SJCRH30 (cell line): ENCODE measurements at regions not wholly inside any gene's neighbourhood (a gene's known extent, or its start where the extent isn't known, plus 50 kb on each side); places are given as distances from the start of the nearest gene placed in this dataset.

Experiments
- DNase-seq, 2 experiments: peaks; one replicate each; pipeline ENCODE4 v3.0.0-alpha.2; 2015 to 2020
- H3K27ac ChIP-seq: fragments of 250-450 bp; sonication (Bioruptor Pico); 2 replicates; pipeline ENCODE4 v1.5.1; 2020; ENCODE audit warnings: mild to moderate bottlenecking, moderate library complexity
- H3K27me3 ChIP-seq: fragments of 250-450 bp; sonication (Bioruptor Pico); 2 replicates; pipeline ENCODE4 v1.5.1; 2020; ENCODE audit warnings: mild to moderate bottlenecking, moderate library complexity
- H3K36me3 ChIP-seq: fragments of 250-450 bp; sonication (Bioruptor Pico); 2 replicates; pipeline ENCODE4 v1.5.1; 2020; ENCODE audit warnings: mild to moderate bottlenecking, moderate library complexity
- H3K4me1 ChIP-seq: fragments of 250-450 bp; sonication (Bioruptor Pico); 2 replicates; pipeline ENCODE4 v1.5.1; 2020; ENCODE audit warnings: mild to moderate bottlenecking, moderate library complexity
- H3K4me3 ChIP-seq: fragments of 250-450 bp; sonication (Bioruptor Pico); 2 replicates; pipeline ENCODE4 v1.5.1; 2020; ENCODE audit warnings: mild to moderate bottlenecking, moderate library complexity
- H3K9me3 ChIP-seq: fragments of 250-450 bp; sonication (Bioruptor Pico); replicated peaks from 2 replicates; pipeline ENCODE4 v1.5.1; 2020; ENCODE audit warnings: mild to moderate bottlenecking, moderate library complexity

DNA sequence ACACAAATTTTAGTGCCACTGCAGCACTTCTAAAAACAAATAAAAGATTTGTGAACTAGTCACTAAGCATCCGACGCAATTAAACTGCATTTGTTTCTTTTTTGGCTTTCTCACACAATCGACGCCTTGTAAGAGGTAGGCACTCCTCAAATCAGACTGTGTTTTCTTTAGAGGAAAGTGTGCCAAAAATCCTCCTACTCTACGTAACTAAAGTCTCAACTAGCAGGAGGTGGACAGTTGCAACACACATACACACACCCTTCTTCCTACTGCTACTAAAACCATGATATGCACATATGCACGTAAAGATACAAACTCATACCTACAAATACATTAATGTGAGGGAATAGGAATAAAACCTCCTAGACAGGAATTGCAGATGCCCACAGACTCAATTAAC lies 844.7 kb upstream of the SOX9 start:
- H3K27ac ChIP-seq: no peak overlapping the region
- no peak for DNase-seq

DNA sequence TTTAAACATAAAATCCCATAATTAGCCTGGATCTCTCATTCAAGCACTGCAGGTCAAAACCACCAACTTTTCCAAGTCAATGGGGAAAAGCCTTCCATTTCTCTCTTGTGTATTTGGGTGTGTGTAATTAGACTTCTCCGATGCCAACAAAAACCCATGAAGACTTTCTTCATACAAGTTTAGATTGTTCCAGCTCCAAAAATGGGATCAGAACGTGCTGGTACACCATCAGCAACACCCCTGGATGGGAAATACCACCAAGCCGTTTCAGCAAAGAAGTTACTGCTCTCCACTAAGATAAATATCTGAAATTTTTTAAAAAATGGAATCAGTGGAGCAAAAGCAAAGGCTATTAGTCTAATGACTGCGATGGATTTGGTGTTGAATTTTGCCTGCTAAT lies 837.3 kb upstream of the SOX9 start:
- no peaks in the 10 kb centered on the region for H3K27me3 ChIP-seq
- no peaks in the 10 kb centered on the region for H3K36me3 ChIP-seq
- no peaks in the 10 kb centered on the region for H3K9me3 ChIP-seq
- no peak overlapping the region for H3K4me3 ChIP-seq
- no peak overlapping the region for H3K27ac ChIP-seq
- DNase-seq: no peak
- H3K4me1 ChIP-seq: no peaks in the 10 kb centered on the region

More for the DNA sequence above, 844.7 kb upstream of the SOX9 start:
- Histone ChIP-seq H3K4me3 (no peak overlapping the region), H3K4me1 (no peaks in the 10 kb centered on the region), H3K9me3 (no peaks in the 10 kb centered on the region), H3K27me3 (no peaks in the 10 kb centered on the region; the same call in 1 of the 2 replicates), H3K36me3 (no peaks in the 10 kb centered on the region)

DNA sequence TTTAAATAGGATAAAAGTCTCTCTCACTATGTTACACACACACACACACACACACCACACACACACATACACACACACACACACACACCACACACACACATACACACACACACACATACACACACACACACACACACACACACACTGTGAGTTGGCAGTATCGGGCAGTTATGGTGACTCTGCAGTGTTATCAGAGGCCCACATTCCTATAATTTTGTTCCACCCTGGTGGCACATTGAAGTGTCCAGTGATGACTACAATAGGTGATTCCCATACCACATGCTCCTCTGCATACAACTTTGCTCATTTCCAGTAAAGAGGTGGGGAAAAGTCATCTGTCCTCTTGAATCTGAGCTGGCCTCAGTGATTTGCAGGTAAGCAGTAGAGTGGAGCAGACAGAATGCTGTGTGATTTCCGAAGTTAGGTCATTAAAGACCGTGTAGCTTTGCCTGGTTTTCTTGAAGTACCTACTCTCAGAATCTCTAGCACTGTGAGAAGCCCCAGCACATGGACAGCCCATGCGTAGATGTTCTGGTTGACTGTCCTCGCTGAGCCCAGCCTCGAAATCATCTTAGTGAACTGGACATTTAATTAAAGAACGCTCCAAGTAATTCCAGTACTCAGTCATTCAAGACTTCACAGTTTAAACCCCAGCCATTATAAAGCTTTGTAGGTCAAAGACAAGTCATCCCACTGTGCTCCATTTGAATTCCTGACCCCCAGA lies 836.6 kb upstream of the SOX9 start:
- Histone ChIP-seq H3K27me3 (no peaks in the 10 kb centered on the region), H3K4me3 (no peak overlapping the region), H3K36me3 (no peaks in the 10 kb centered on the region), H3K9me3 (no peaks in the 10 kb centered on the region), H3K27ac (no peak overlapping the region), H3K4me1 (no peaks in the 10 kb centered on the region)
- DNase-seq: no peak

DNA sequence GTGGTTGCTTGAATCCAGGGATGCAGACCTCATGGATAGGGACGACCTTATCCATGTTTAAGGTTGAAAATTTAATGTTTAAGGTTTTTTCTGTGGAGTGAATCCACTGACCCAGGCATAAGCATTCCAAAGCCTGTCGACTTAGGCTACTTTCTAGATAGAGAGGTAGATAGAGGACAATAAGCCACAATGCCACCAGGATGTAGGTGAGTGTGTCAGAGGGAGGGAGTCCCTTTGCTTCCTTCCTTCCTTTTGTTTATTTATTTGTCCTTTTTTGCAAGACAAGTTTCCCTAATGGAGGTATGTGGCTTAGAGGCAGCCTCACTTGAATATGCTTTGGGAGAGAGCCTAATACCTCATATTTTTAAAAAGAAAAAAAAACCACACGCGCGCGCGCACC lies 834.2 kb upstream of the SOX9 start:
- no peaks in the 10 kb centered on the region for H3K36me3 ChIP-seq
- no peaks in the 10 kb centered on the region for H3K4me1 ChIP-seq

DNA sequence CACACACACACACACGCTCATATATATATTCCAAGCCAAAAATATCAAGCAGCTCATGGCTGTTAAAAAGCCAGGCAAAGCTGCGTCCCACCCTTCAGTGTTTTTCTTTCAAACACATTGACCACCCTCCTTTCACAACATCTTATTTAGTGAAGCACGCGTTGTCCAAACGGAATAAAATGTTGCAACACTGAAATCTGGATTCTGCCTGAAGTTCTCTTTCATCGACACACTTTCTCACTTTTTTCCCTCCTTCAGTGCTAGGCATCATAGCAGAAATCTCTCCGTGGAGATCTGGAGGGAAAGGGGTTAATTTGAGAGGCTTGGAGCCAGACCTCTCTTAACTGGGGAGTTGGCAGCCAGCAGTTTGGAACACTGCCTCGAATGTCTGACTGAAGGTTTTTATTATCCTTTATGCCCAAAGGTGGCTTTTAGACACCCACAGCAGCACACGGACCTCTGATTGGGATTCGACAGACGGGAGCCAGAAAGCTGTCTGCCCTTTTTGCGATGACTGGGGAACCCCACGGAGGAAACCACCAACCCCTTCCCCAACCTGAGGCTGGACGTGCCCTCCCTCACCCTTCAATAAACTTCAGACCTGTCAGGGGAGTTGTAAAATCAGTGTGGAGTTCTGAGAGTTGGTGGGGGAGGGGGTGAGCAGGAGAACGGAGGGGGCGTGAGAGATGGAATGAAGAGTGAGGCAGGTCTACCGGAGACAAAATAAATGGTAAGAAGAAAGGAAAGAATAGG lies 833.6 kb upstream of the SOX9 start:
- Histone ChIP-seq H3K27ac (no peak overlapping the region), H3K36me3 (no peaks in the 10 kb centered on the region), H3K4me3 (no peak overlapping the region), H3K9me3 (no peaks in the 10 kb centered on the region), H3K4me1 (no peaks in the 10 kb centered on the region), H3K27me3 (no peaks in the 10 kb centered on the region)
- DNase-seq: no peak

More for the DNA sequence above, 834.2 kb upstream of the SOX9 start:
- Histone ChIP-seq H3K9me3 (no peaks in the 10 kb centered on the region), H3K4me3 (no peak overlapping the region), H3K27me3 (no peaks in the 10 kb centered on the region), H3K27ac (no peak overlapping the region)
- DNase-seq: no peak

DNA sequence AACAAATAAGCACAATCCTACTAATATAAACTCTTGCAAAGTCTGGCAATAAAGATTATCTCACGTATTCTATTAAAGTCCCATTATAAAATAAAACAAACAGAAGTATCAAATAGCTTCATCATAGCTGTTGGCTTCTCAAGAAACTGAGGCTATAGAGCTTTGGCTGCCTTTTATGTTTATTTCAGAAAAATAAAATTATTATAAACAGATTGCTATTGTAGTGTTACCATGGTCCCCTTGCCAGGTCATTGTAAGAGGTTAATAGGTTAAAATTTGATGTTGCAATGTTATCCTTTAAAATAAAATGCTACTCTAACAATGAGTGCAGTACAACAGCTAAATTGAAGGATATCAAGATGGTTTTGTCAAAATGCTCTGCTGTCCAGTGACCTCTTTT lies 828.8 kb upstream of the SOX9 start:
- Histone ChIP-seq H3K27ac (no peak overlapping the region), H3K4me3 (no peak overlapping the region), H3K9me3 (no peaks in the 10 kb centered on the region), H3K4me1 (no peaks in the 10 kb centered on the region), H3K27me3 (no peaks in the 10 kb centered on the region), H3K36me3 (no peaks in the 10 kb centered on the region)
- no peak for DNase-seq

DNA sequence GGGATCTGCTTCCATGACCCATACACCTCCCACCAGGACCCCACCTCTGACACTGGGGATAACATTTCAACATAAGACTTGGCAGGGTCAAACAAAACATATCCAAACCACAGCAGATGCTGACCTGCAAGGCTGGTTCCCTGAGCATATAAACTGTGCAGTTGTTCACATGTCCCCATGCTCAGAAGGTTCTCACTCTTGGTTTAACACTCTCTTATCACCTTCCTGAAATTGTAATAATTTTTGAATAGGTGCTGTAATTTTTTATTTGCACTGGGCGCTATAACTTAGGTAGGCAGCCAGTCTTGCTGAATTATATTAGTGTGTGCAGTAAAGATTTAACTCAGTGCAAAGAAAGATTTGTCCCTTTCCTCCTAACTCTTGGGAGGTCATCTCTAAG lies 824.8 kb upstream of the SOX9 start:
- Histone ChIP-seq H3K27me3 (peaks cover 10% of the 10 kb centered on the region), H3K4me1 (no peaks in the 10 kb centered on the region), H3K36me3 (no peaks in the 10 kb centered on the region), H3K9me3 (no peaks in the 10 kb centered on the region), H3K27ac (no peak overlapping the region), H3K4me3 (no peak overlapping the region)
- DNase-seq: no peak

DNA sequence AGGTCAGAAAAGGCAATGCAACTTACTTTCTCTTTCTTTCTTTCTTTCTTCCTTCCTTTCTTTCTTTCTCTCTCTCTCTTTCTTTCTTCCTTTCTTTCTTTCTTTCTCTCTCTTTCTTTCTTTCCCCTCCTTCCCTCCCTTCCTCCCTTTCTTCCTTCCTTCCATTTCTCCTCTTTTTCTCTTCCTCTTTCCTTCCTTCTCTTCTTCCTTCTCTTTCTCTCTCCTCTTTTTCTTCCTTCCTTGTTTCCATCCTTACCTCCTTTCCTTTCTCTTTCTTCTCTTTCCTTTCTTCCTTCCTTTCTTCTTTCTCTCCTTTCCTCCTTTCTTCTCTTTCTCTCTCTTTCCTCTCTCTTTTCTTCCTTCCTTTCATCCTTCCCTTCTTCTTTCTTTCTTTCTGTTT lies 819.8 kb upstream of the SOX9 start:
- Histone ChIP-seq H3K4me1 (no peaks in the 10 kb centered on the region; the same call in 1 of the 2 replicates), H3K27me3 (peaks cover 10% of the 10 kb centered on the region), H3K36me3 (no peaks in the 10 kb centered on the region), H3K27ac (no peak overlapping the region), H3K9me3 (no peaks in the 10 kb centered on the region), H3K4me3 (no peak overlapping the region)
- DNase-seq: no peak

DNA sequence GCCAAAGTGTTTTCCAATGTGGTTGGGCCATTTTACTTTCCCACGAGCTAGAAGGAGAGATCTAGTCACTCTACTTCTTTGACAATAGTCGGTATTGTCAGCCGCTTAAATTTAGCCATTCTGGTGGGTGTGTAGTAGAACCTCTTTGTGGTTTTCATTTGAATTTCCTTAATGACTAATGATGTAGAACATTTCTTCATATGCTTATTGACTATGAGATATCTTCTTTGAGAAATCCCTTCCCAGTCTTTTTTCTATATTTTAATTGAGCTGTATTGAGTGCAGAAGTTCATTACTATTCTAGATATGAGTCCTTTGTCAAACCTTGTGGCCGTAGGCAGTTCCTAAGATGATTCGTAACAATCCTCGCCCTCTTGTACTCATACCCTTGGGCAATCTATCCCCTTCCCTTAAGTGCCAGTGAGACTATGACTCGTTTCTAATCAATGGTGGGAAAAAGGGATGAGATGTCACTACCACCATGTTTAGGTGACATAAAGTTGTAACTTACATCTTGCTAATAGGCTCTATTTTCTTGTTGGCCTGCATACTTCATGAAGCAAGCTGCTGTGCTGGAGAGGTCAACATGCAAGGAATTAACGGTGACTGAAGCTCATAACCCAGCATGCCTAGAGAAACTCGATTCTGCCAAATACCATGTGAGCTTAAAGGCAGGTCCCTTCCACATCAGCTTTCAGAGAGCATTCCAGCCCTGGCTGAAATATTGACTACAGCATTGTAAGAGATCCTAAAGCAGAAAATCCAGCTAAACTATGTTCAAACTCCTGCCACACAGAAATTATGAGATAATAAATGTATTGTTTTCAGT lies 817.9 kb upstream of the SOX9 start:
- no peak overlapping the region for H3K27ac ChIP-seq
- H3K9me3 ChIP-seq: no peaks in the 10 kb centered on the region
- DNase-seq: no peak
- no peak overlapping the region for H3K4me3 ChIP-seq
- no peaks in the 10 kb centered on the region for H3K36me3 ChIP-seq
- H3K27me3 ChIP-seq: peaks cover 10% of the 10 kb centered on the region
- H3K4me1 ChIP-seq: no peaks in the 10 kb centered on the region; the same call in 1 of the 2 replicates

DNA sequence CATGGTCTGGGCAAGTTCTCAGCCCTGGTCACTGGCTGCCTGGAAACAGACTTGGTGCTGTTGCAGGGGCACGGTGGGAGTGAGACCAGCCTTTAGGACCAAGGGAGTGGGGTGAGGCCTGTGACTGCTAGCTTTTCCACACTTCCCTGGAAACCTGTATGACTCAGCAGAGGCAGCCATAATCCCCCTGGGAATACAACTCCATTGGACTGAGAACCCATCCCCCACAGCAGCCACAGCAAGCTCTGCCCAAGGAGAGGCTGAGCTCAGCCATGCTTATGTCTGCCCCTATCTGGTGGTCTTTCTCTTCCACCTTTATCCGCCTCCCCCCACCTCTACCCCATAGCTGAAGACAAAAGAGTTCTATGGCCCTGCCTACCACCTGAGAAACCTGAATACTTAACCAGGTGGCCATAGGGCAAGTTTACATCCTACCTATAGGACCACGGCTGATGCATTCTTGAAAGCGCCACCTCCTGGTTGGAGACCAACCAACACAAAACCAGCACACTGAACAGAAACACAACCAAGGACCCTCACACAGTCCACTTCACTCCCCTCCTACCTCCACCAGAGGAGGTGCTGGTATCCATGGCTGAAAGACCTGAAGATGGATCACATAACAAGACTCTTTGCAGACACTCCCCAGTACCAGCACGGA lies 816.2 kb upstream of the SOX9 start:
- H3K27ac ChIP-seq: no peak overlapping the region
- H3K36me3 ChIP-seq: no peaks in the 10 kb centered on the region
- H3K4me3 ChIP-seq: no peak overlapping the region
- no peaks in the 10 kb centered on the region; the same call in 1 of the 2 replicates for H3K4me1 ChIP-seq
- no peaks in the 10 kb centered on the region for H3K9me3 ChIP-seq
- H3K27me3 ChIP-seq: 0 out of 2 replicates have a peak, but pooled peaks cover under 1% of the 10 kb centered on the region
- peak in 1 of 2 experiments; percentile 5 for DNase-seq

DNA sequence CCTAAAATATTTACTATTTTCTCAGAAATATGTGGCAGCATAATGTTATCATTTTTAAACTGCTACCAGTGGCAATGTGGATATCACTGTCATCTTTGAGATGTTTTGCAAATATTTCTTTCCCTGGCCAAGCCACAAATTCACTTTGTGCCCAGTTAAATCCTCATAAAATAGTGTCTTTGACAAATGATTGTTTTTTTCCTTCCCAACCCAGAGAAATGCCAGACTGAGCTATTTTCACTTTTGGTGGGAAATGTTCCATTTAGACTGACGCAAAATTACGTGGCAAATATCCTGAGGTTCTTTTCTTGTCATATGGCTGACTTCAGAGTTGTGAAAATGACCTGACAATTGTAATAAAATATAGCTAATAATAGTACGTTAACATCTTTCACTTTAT lies 807.0 kb upstream of the SOX9 start:
- Histone ChIP-seq H3K4me3 (no peak overlapping the region), H3K27ac (no peak overlapping the region), H3K36me3 (no peaks in the 10 kb centered on the region), H3K9me3 (no peaks in the 10 kb centered on the region), H3K4me1 (no peaks in the 10 kb centered on the region), H3K27me3 (peaks cover 7% of the 10 kb centered on the region; the same call in 1 of the 2 replicates)
- no peak for DNase-seq

DNA sequence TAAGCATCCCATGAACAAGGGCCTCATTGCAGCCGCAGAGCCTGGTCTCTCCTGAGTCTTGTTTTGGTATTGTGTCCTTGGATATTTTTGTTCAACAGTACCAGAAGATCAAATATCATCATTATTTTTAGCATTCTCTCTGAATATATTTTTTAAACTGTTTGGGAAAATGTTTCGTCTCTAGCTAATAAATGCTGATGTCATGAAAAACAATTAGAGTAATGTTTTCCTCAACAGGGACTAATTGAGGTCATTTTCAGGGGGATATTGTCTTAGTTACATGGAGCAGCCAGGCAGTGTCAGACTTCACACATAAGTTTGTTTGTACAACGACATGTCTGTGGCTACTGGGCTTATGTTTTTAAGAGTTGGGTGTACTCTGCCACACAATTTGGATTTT lies 805.3 kb upstream of the SOX9 start:
- Histone ChIP-seq H3K9me3 (no peaks in the 10 kb centered on the region), H3K27me3 (peaks cover 7% of the 10 kb centered on the region; the same call in 1 of the 2 replicates), H3K4me1 (no peaks in the 10 kb centered on the region), H3K27ac (no peak overlapping the region), H3K36me3 (no peaks in the 10 kb centered on the region), H3K4me3 (no peak overlapping the region)
- no peak for DNase-seq

DNA sequence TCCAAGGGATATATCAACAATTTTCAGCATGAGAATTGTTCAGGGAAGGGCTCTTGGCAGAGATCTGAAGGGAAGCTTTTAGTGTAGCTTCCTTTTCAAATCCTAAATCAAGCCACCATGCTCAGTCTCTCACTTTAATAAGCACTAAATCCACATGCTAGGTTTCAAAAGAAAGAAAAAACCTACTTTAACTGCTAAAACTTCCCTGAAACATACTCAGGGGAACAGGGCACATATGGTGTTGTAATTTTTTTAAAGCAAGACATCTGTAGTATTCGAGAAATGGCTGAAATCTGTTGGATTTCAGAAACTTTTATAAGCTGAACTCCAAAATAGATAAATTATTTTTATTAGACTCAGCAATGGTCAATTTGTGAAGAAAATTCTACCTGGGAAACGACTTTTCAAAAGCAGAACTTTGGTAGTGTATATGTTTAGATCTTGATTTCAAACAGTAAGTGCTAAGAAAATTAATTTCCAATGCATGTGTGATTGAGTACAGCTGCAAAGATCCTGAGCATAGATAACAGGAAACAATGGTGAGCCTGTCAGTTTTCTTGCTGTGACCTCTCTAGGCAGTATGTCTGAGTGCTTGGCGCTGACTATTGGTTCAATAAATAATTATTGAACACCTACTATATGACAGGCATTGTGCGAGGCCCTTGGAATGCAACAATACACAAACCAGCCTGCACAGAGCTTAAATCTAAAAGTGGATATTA lies 804.5 kb upstream of the SOX9 start:
- Histone ChIP-seq H3K9me3 (no peaks in the 10 kb centered on the region), H3K4me1 (no peaks in the 10 kb centered on the region), H3K27ac (no peak overlapping the region), H3K4me3 (no peak overlapping the region), H3K27me3 (peaks cover 10% of the 10 kb centered on the region; the same call in 1 of the 2 replicates), H3K36me3 (no peaks in the 10 kb centered on the region)
- no peak for DNase-seq
